HepG2 (cell line): ENCODE measurements at regions not wholly inside any gene's neighbourhood (a gene's known extent, or its start where the extent isn't known, plus 50 kb on each side); places are given as distances from the start of the nearest gene placed in this dataset.

Experiments
- MEF2D ChIP-seq: sonication (generic); formaldehyde crosslinking; IDR thresholded peaks from 2 replicates; pipeline ENCODE4 v1.5.1; 2020; ENCODE audit warnings: mild to moderate bottlenecking, missing genetic modification reagents
- NR2F2 ChIP-seq: IDR thresholded peaks from 2 replicates; pipeline ENCODE4 v1.6.1; 2012; ENCODE audit warnings: low read depth, inconsistent platforms, borderline replicate concordance
- PHF20 ChIP-seq: sonication (generic); formaldehyde crosslinking; IDR thresholded peaks from 2 replicates; pipeline ENCODE4 v1.5.0; 2020; ENCODE audit warnings: mild to moderate bottlenecking, missing genetic modification reagents
- POLR2A ChIP-seq, 2 experiments: IDR thresholded peaks; 2 replicates each; pipeline ENCODE4 v1.6.1; 2011; ENCODE audit warnings: low read depth in 2 of 2, low read length in 2 of 2, mild to moderate bottlenecking in 1 of 2, moderate library complexity in 1 of 2; ENCODE audit not compliant: insufficient read depth in 1 of 2
- TGIF2 ChIP-seq: IDR thresholded peaks from 2 replicates; pipeline ENCODE4 v1.6.1; 2016; ENCODE audit warnings: control low read depth, missing compliant biosample characterization
- ZBTB7A ChIP-seq: sonication (generic); formaldehyde crosslinking; IDR thresholded peaks from 2 replicates; pipeline ENCODE4 v1.8.0; 2022; ENCODE audit warnings: mild to moderate bottlenecking, missing genetic modification reagents
- ZNF329 ChIP-seq: sonication (generic); formaldehyde crosslinking; IDR thresholded peaks from 2 replicates; pipeline ENCODE4 v1.9.0; 2021; ENCODE audit warnings: low read depth, mild to moderate bottlenecking, missing genetic modification reagents
- ZNF546 ChIP-seq: sonication (generic); formaldehyde crosslinking; conservative IDR thresholded peaks from 2 replicates; pipeline ENCODE4 v1.8.1; 2023; ENCODE audit warnings: mild to moderate bottlenecking, missing genetic modification reagents
- ZNF710 ChIP-seq: sonication (generic); formaldehyde crosslinking; IDR thresholded peaks from 2 replicates; pipeline ENCODE4 v1.5.0; 2020; ENCODE audit warnings: mild to moderate bottlenecking, missing genetic modification reagents, borderline replicate concordance
- ZNF768 ChIP-seq: sonication (generic); formaldehyde crosslinking; IDR thresholded peaks from 2 replicates; pipeline ENCODE4 v1.4.0; 2020; ENCODE audit warnings: missing genetic modification reagents
- ZNF800 ChIP-seq: sonication (generic); formaldehyde crosslinking; IDR thresholded peaks from 2 replicates; pipeline ENCODE4 v1.4.0; 2020; ENCODE audit warnings: missing genetic modification reagents
- ZNF891 ChIP-seq: sonication (generic); formaldehyde crosslinking; IDR thresholded peaks from 2 replicates; pipeline ENCODE4 v1.5.0; 2020; ENCODE audit warnings: mild to moderate bottlenecking, missing genetic modification reagents

- TF ChIP-seq ZNF800 (CRISPR knock-in tag) = no peak
- no peak for TF ChIP-seq ZNF329 (CRISPR knock-in tag)
- peak; percentile 5; the same call in 1 of the 2 replicates for TF ChIP-seq NR2F2
- 0 out of 2 replicates have a peak, but pooled peaks have one; percentile 1 for TF ChIP-seq PHF20
- TF ChIP-seq ZNF891 (CRISPR knock-in tag) = 0 out of 2 replicates have a peak, but pooled peaks have one; percentile 18
- TF ChIP-seq POLR2A (IDR thresholded peaks at IDR 0.05; ENCODE audit: insufficient read depth in 1 of 2, low read depth in 2 of 2, low read length in 2 of 2) = peak in 1 of 2 experiments; percentile 39; a peak in 1 of 4 replicates
- TF ChIP-seq ZBTB7A (CRISPR knock-in tag) = no peak
- TF ChIP-seq TGIF2 (CRISPR knock-in tag) = peak; percentile 33; the same call in 1 of the 2 replicates
- TF ChIP-seq ZNF710 (CRISPR knock-in tag) = 0 out of 2 replicates have a peak, but pooled peaks have one; percentile 58
- no peak for TF ChIP-seq ZNF768 (CRISPR knock-in tag)
- TF ChIP-seq ZNF546 (CRISPR knock-in tag) = peak; percentile 46; the same call in 1 of the 2 replicates
- 0 out of 2 replicates have a peak, but pooled peaks have one; percentile 17 for TF ChIP-seq MEF2D (CRISPR knock-in tag)
Measured at GRCh38 chr14:76955575-76956315, 72.8 kb downstream of the IRF2BPL start (continued).
